Psoas muscle (tissue), 7 donors: ENCODE measurements at regions not wholly inside any gene's neighbourhood (a gene's known extent, or its start where the extent isn't known, plus 50 kb on each side); places are given as distances from the start of the nearest gene placed in this dataset.

Source experiments
- ATAC-seq, 4 donors: fragments of 200-7000 bp; cut with Tn5 transposase; one replicate each; pipeline ENCODE4 v1.9.1; 2020; ENCODE audit warnings: moderate library complexity in 3 of 4, mild to moderate bottlenecking in 2 of 4
- DNase-seq, 2 donors: peaks; one replicate each; pipeline ENCODE4 v3.0.0-alpha.2; 2020
- H3K27ac ChIP-seq: fragments of 200-600 bp; one replicate; pipeline ENCODE4 v1.8.0; 2022
- H3K27me3 ChIP-seq, 3 donors: fragments of 200-600 bp in 1 of 3; one replicate each; pipeline versions ENCODE4 v1.6.1 to v1.8.0; 2013 to 2022; ENCODE audit warnings: low read length in 2 of 3, mild to moderate bottlenecking in 2 of 3, moderate library complexity in 1 of 3; ENCODE audit not compliant: insufficient read depth in 3 of 3
- H3K36me3 ChIP-seq, 2 donors: fragments of 200-600 bp in 1 of 2; one replicate each; pipeline versions ENCODE4 v1.6.1 to v1.8.0; 2013 to 2022; ENCODE audit warnings: low read depth in 1 of 2, mild to moderate bottlenecking in 1 of 2, moderate library complexity in 1 of 2; ENCODE audit not compliant: insufficient read depth in 1 of 2
- H3K4me1 ChIP-seq: fragments of 200-600 bp; one replicate; pipeline ENCODE4 v1.8.0; 2022
- H3K4me3 ChIP-seq: fragments of 200-600 bp; one replicate; pipeline ENCODE4 v1.8.0; 2022; ENCODE audit warnings: mild to moderate bottlenecking
- H3K9me3 ChIP-seq: fragments of 200-600 bp; one replicate; pipeline ENCODE4 v1.8.0; 2022
- WGBS, 3 donors: extraction: QIAGEN DNeasy Blood & Tissue Kit; methylation state at CpG; one replicate each; pipeline versions ENCODE4 v1.1.6 to v1.1.7; 2013; 5-methylcytosine and 5-hydroxymethylcytosine counted together
- intact Hi-C, 2 donors: fragments of 100-400 bp; cut with DNase I; formaldehyde crosslinking; loops; one replicate each; pipeline versions ENCODE4 v1.11.0 to v1.14.2; 2022
- TF ChIP-seq, protein P1 (sequence below): fragments of 200-600 bp; IDR thresholded peaks from one replicate; pipeline ENCODE4 v1.8.0; 2022; ENCODE audit warnings: antibody characterized with exemption
- donor health status: healthy with polysubstance abuse.
- donor health status: DM: no; HTN: no; CAD: no; lungs with moderate emphysema.
- donor health status: Bipolar disorder and iron deficiency.
- donor health status: healthy.
- donor health status: DM: yes; HTN: yes; CAD: no.
- donor health status: DM: no; HTN: no; CAD: no.
- donor health status: DM: yes; HTN: yes; CAD: no.

DNA sequence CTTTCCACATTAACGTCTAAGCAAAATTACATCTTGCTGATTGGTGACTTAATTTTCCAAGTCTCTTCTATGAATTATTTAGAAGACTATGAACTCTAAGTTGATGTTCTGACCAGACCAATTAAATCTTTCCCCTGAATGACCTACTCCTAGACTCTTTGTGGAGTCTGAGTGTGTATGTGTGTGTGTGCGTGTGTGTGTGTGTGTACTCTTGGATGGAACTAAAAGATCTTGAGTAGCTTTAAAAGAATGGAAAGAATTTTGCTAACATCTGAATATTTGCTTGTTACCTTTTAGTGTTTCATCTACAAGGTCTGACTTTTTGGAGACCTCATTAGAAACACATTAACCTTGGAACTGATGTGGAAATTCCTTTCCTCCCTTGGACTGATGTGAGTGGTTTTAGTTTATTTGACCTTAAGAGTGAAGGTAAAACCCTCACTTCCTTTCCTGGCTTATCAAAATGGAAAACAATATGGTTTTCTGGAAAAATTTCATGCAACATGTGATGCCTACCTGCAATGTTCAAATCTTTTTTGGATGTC lies 257.1 kb downstream of the GATA3 start:
- no peak for DNase-seq
- Histone ChIP-seq H3K4me3 (no peak overlapping the region), H3K36me3 (no peaks in the 10 kb centered on the region), H3K27me3 (no peaks in the 10 kb centered on the region), H3K27ac (no peak overlapping the region), H3K9me3 (no peaks in the 10 kb centered on the region), H3K4me1 (no peaks in the 10 kb centered on the region)
- TF ChIP-seq, protein P1, sequence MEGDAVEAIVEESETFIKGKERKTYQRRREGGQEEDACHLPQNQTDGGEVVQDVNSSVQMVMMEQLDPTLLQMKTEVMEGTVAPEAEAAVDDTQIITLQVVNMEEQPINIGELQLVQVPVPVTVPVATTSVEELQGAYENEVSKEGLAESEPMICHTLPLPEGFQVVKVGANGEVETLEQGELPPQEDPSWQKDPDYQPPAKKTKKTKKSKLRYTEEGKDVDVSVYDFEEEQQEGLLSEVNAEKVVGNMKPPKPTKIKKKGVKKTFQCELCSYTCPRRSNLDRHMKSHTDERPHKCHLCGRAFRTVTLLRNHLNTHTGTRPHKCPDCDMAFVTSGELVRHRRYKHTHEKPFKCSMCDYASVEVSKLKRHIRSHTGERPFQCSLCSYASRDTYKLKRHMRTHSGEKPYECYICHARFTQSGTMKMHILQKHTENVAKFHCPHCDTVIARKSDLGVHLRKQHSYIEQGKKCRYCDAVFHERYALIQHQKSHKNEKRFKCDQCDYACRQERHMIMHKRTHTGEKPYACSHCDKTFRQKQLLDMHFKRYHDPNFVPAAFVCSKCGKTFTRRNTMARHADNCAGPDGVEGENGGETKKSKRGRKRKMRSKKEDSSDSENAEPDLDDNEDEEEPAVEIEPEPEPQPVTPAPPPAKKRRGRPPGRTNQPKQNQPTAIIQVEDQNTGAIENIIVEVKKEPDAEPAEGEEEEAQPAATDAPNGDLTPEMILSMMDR, result no peak
- ATAC-seq, result no peak
- WGBS, 3 donors, result 82 to 94% (median 91%) methylated on average over 2 of the region's 2 CpGs
- intact Hi-C loops, result no loop called here

DNA sequence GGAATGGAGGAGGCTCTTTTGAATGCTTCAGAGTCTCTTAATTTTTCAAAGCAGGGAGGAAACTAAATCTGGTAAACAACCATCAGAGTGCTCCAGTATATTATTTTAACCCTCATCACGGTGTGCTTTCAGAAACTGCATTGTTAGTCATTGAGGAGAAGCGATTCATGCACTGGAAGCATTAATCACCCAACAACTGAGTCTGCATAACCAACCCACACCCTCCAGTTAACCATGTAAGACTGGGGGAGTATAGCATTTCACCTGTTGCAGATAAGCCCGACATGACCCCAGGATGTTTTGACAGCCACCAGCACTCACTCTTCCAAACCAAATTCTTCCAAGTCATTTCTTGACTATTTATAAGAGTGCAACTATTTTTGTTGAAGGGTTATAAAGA lies 257.6 kb downstream of the GATA3 start:
- Histone ChIP-seq H3K4me3 (no peak overlapping the region), H3K27me3 (no peaks in the 10 kb centered on the region), H3K36me3 (no peaks in the 10 kb centered on the region), H3K27ac (no peak overlapping the region), H3K4me1 (no peaks in the 10 kb centered on the region), H3K9me3 (no peaks in the 10 kb centered on the region)
- intact Hi-C loops, result no loop called here
- no peak for ATAC-seq
- WGBS, 3 donors, result 60 to 67% (median 66%) methylated on average over 3 of the region's 3 CpGs
- TF ChIP-seq, protein P1, result no peak
- DNase-seq, result no peak

DNA sequence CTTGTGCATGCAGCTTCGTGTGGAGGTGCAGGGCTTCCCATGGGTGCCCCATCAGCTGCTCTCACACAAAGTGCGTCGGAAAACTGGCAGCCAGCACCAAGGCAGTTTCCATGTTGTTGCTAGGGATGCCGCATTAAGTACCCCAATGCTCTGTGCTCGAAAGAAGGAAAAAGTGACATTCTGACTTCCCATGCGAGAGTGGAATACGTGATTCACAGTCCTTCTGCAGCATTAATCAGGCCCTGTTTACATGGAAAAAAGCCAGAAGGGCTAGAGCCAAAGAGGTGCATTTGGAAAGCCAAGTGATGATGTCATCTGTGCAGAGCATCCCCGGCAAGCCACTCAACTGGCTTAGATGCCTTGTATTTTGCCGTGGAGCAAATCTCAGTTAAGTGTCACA lies 258.3 kb downstream of the GATA3 start:
- no peak overlapping the region for H3K27ac ChIP-seq
- DNase-seq (no peak), ATAC-seq (no peak)
- TF ChIP-seq, protein P1, result no peak
- H3K27me3 ChIP-seq, result no peaks in the 10 kb centered on the region
- H3K4me3 ChIP-seq, result no peak overlapping the region
- H3K36me3 ChIP-seq, result no peaks in the 10 kb centered on the region
- WGBS, 3 donors, result 47 to 49% (median 47%) methylated on average over 9 of the region's 9 CpGs
- intact Hi-C loops, result no loop called here
- H3K4me1 ChIP-seq, result no peaks in the 10 kb centered on the region
- no peaks in the 10 kb centered on the region for H3K9me3 ChIP-seq

DNA sequence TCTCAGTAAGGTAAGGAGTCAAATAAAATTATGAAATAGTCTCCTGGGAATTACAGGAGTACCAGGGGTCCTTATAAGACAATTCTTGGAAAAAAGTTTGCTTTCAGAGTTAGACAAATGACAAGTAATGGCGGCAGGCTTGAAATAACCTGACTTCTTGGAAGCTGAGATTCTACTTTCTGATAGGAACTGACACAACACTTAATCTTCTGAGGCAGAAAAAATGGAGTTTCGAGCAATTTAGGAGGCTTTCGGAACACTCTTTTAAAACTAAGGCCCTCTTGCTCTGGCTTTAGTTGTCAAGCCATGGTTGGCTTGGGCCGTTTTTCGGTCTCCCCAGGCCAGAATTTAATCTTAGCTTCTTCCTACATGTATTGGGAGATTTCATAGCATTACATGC lies 260.0 kb downstream of the GATA3 start:
- intact Hi-C loops, result no loop called here
- H3K4me3 ChIP-seq, result no peak overlapping the region
- ATAC-seq, result no peak
- H3K4me1 ChIP-seq, result no peaks in the 10 kb centered on the region
- no peak for DNase-seq
- H3K9me3 ChIP-seq, result no peaks in the 10 kb centered on the region
- no peaks in the 10 kb centered on the region for H3K36me3 ChIP-seq
- no peak overlapping the region for H3K27ac ChIP-seq
- no peaks in the 10 kb centered on the region for H3K27me3 ChIP-seq
- 89 to 95% (median 93%) methylated on average over 5 of the region's 5 CpGs for WGBS, 3 donors
- TF ChIP-seq, protein P1, result no peak

DNA sequence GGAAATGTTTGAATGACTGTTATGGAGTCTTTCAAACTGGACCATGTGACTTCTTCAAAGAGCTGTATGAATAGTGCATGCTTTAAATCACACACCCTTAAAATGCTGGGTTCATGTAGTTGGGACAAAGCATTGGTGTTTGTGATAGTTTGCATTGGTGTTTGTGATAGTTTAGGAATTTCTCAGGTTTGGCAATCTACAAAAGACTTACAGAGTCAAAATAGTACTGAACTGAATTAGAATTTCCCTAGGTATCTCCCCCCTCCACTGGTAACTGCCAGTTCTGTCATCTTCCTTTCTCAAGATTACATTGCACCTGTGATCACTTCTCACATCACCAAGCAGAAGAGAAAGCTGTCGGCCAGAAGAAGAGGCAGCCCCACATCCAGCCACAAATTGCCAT lies 261.1 kb downstream of the GATA3 start:
- ATAC-seq (no peak), DNase-seq (no peak)
- Histone ChIP-seq H3K27ac (no peak overlapping the region), H3K9me3 (no peaks in the 10 kb centered on the region), H3K4me1 (no peaks in the 10 kb centered on the region), H3K36me3 (no peaks in the 10 kb centered on the region), H3K4me3 (no peak overlapping the region), H3K27me3 (peaks cover 0 to 5% (median 0%) of the 10 kb centered on the region in 3 donors)
- WGBS, 3 donors, result 22 to 47% (median 40%) methylated on average over 1 of the region's 1 CpG
- intact Hi-C loops, result no loop called here
- TF ChIP-seq, protein P1, result no peak
